ENCODE measurements at regions not wholly inside any gene's neighbourhood (a gene's known extent, or its start where the extent isn't known, plus 50 kb on each side); places are given as distances from the start of the nearest gene placed in this dataset.
A peak's percentile ranks its signal among the peaks of the same experiment; 100 is the strongest.

GRCh38 chr11:79973721-79974617, 533.1 kb upstream of the TENM4 start:
- Histone ChIP-seq H4K91ac (ENCODE audit: low read depth, low read length, poor library complexity) (no peak overlapping the region), H2AFZ (ENCODE audit: low read length) (peak overlapping the region; percentile 75), H3K4me1 (ENCODE audit: control insufficient read depth in 2 of 2, insufficient read depth in 1 of 2, low read depth in 1 of 2, low read length in 2 of 2) (peaks cover 3 to 9% of the 10 kb centered on the region in 2 donors), H2AK5ac (ENCODE audit: low read depth, low read length) (no peak overlapping the region), H2BK5ac (ENCODE audit: low read length) (no peak overlapping the region), H3K9me3 (replicated peaks in 1 of 2; ENCODE audit: control insufficient read depth in 2 of 2, insufficient read depth in 1 of 2, low read depth in 1 of 2, low read length in 2 of 2) (no peaks in the 10 kb centered on the region), H2BK120ac (ENCODE audit: low read depth, low read length) (no peak overlapping the region), H3K14ac (ENCODE audit: low read length) (no peak overlapping the region), H3K23ac (ENCODE audit: low read depth, low read length, poor library complexity) (no peak overlapping the region), H3K9ac (ENCODE audit: low read depth, low read length, poor library complexity) (no peak overlapping the region), H2BK12ac (ENCODE audit: low read length) (no peak overlapping the region), H4K8ac (ENCODE audit: low read depth, low read length) (no peak overlapping the region), H3K27me3 (ENCODE audit: control insufficient read depth in 3 of 3, insufficient read depth in 3 of 3, low read depth in 1 of 3, low read length in 3 of 3) (no peaks in the 10 kb centered on the region), H3K4me2 (ENCODE audit: insufficient read depth, low read length, poor library complexity, severe bottlenecking) (no peak overlapping the region), H3K4me3 (ENCODE audit: low read length in 2 of 2) (no peak overlapping the region), H2BK15ac (ENCODE audit: low read length) (no peak overlapping the region), H3K27ac (replicated peaks; ENCODE audit: low read length) (no peak overlapping the region), H3K4ac (ENCODE audit: low read length) (no peak overlapping the region), H3K79me1 (ENCODE audit: low read depth, low read length) (no peaks in the 10 kb centered on the region), H3K18ac (ENCODE audit: low read length) (no peak overlapping the region), H3K36me3 (replicated peaks in 1 of 2; ENCODE audit: control insufficient read depth in 2 of 2, insufficient read depth in 2 of 2, low read length in 2 of 2) (no peaks in the 10 kb centered on the region)
- no CpG with 5 or more reads among the region's 7 CpGs for WGBS, 2 donors (ENCODE audit: extremely low coverage in 2 of 2, insufficient read length in 2 of 2, insufficient replicate concordance in 1 of 2)
- DNase-seq (ENCODE audit: low spot score), result peak; percentile 31

DNA sequence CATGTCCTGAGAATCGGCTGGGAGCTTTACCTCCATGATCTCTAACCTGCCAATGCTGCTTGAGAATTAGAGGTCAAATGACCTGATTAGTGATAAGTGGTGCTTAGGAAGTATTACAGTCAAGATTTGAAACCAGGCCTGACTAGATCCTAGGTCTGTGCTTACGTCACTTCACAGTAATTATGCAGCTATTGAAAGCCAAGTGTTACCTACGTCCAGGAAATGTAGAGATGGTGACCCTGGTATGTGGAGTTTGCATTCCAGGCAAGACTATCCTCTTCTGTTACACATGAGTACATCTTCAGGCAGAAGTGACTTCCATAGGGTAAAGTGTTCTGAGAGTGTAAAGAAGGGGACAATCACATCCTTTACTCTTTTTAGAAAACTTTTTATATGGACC, 530.4 kb upstream of the TENM4 start:
- peaks cover 0 to 11% (median 0%) of the 10 kb centered on the region in 3 experiments for H3K27me3 ChIP-seq (ENCODE audit: control insufficient read depth in 3 of 3, insufficient read depth in 3 of 3, low read depth in 1 of 3, low read length in 3 of 3)
- H4K91ac ChIP-seq (ENCODE audit: low read depth, low read length, poor library complexity), result no peak overlapping the region
- no peak overlapping the region for H2BK15ac ChIP-seq (ENCODE audit: low read length)
- H3K9me3 ChIP-seq (replicated peaks in 1 of 2; ENCODE audit: control insufficient read depth in 2 of 2, insufficient read depth in 1 of 2, low read depth in 1 of 2, low read length in 2 of 2), result no peaks in the 10 kb centered on the region
- no peak overlapping the region for H3K23ac ChIP-seq (ENCODE audit: low read depth, low read length, poor library complexity)
- no peak overlapping the region for H3K4me2 ChIP-seq (ENCODE audit: insufficient read depth, low read length, poor library complexity, severe bottlenecking)
- no peak overlapping the region for H4K8ac ChIP-seq (ENCODE audit: low read depth, low read length)
- no peak overlapping the region for H3K9ac ChIP-seq (ENCODE audit: low read depth, low read length, poor library complexity)
- H3K36me3 ChIP-seq (replicated peaks in 1 of 2; ENCODE audit: control insufficient read depth in 2 of 2, insufficient read depth in 2 of 2, low read length in 2 of 2), result no peaks in the 10 kb centered on the region
- no peak overlapping the region for H3K14ac ChIP-seq (ENCODE audit: low read length)
- H2AK5ac ChIP-seq (ENCODE audit: low read depth, low read length), result no peak overlapping the region
- H2BK12ac ChIP-seq (ENCODE audit: low read length), result no peak overlapping the region
- H2BK120ac ChIP-seq (ENCODE audit: low read depth, low read length), result no peak overlapping the region
- H3K27ac ChIP-seq (replicated peaks; ENCODE audit: low read length), result no peak overlapping the region
- H3K18ac ChIP-seq (ENCODE audit: low read length), result no peak overlapping the region
- whole genome bisulfite sequencing, 2 donors (ENCODE audit: extremely low coverage in 2 of 2, insufficient read length in 2 of 2, insufficient replicate concordance in 1 of 2), result no CpG with 5 or more reads among the region's 3 CpGs
- H3K4me1 ChIP-seq (ENCODE audit: control insufficient read depth in 2 of 2, insufficient read depth in 1 of 2, low read depth in 1 of 2, low read length in 2 of 2), result peaks cover 3 to 10% of the 10 kb centered on the region in 2 donors
- no peak overlapping the region for H3K4me3 ChIP-seq (ENCODE audit: low read length in 2 of 2)
- H2BK5ac ChIP-seq (ENCODE audit: low read length), result no peak overlapping the region
- no peak overlapping the region for H2AFZ ChIP-seq (ENCODE audit: low read length)
- H3K4ac ChIP-seq (ENCODE audit: low read length), result no peak overlapping the region
- no peak for DNase-seq (ENCODE audit: low spot score)
- H3K79me1 ChIP-seq (ENCODE audit: low read depth, low read length), result no peaks in the 10 kb centered on the region

GRCh38 chr11:79966592-79966991, 525.8 kb upstream of the TENM4 start:
- H3K27me3 ChIP-seq (ENCODE audit: control insufficient read depth in 3 of 3, insufficient read depth in 3 of 3, low read depth in 1 of 3, low read length in 3 of 3), result peaks cover 0 to 18% (median 0%) of the 10 kb centered on the region in 3 experiments
- no peak overlapping the region for H3K23ac ChIP-seq (ENCODE audit: low read depth, low read length, poor library complexity)
- H2BK15ac ChIP-seq (ENCODE audit: low read length), result no peak overlapping the region
- H4K91ac ChIP-seq (ENCODE audit: low read depth, low read length, poor library complexity), result no peak overlapping the region
- no peaks in the 10 kb centered on the region for H3K79me1 ChIP-seq (ENCODE audit: low read depth, low read length)
- DNase-seq (ENCODE audit: low spot score), result no peak
- no peak overlapping the region for H4K8ac ChIP-seq (ENCODE audit: low read depth, low read length)
- H2AK5ac ChIP-seq (ENCODE audit: low read depth, low read length), result no peak overlapping the region
- H3K4me2 ChIP-seq (ENCODE audit: insufficient read depth, low read length, poor library complexity, severe bottlenecking), result no peak overlapping the region
- H2BK12ac ChIP-seq (ENCODE audit: low read length), result no peak overlapping the region
- H3K36me3 ChIP-seq (replicated peaks in 1 of 2; ENCODE audit: control insufficient read depth in 2 of 2, insufficient read depth in 2 of 2, low read length in 2 of 2), result no peaks in the 10 kb centered on the region
- H2BK5ac ChIP-seq (ENCODE audit: low read length), result no peak overlapping the region
- peak overlapping the region; percentile 15 for H3K18ac ChIP-seq (ENCODE audit: low read length)
- no peak overlapping the region for H3K9ac ChIP-seq (ENCODE audit: low read depth, low read length, poor library complexity)
- H3K4me3 ChIP-seq (ENCODE audit: low read length in 2 of 2), result no peak overlapping the region
- H3K9me3 ChIP-seq (replicated peaks in 1 of 2; ENCODE audit: control insufficient read depth in 2 of 2, insufficient read depth in 1 of 2, low read depth in 1 of 2, low read length in 2 of 2), result no peaks in the 10 kb centered on the region
- peaks cover 8 to 16% of the 10 kb centered on the region in 2 donors for H3K4me1 ChIP-seq (ENCODE audit: control insufficient read depth in 2 of 2, insufficient read depth in 1 of 2, low read depth in 1 of 2, low read length in 2 of 2)
- no CpG with 5 or more reads among the region's 1 CpG for WGBS, 2 donors (ENCODE audit: extremely low coverage in 2 of 2, insufficient read length in 2 of 2, insufficient replicate concordance in 1 of 2)
- no peak overlapping the region for H3K14ac ChIP-seq (ENCODE audit: low read length)
- H2BK120ac ChIP-seq (ENCODE audit: low read depth, low read length), result no peak overlapping the region
- H3K27ac ChIP-seq (replicated peaks; ENCODE audit: low read length), result no peak overlapping the region
- H3K4ac ChIP-seq (ENCODE audit: low read length), result no peak overlapping the region
- H2AFZ ChIP-seq (ENCODE audit: low read length), result no peak overlapping the region

DNA sequence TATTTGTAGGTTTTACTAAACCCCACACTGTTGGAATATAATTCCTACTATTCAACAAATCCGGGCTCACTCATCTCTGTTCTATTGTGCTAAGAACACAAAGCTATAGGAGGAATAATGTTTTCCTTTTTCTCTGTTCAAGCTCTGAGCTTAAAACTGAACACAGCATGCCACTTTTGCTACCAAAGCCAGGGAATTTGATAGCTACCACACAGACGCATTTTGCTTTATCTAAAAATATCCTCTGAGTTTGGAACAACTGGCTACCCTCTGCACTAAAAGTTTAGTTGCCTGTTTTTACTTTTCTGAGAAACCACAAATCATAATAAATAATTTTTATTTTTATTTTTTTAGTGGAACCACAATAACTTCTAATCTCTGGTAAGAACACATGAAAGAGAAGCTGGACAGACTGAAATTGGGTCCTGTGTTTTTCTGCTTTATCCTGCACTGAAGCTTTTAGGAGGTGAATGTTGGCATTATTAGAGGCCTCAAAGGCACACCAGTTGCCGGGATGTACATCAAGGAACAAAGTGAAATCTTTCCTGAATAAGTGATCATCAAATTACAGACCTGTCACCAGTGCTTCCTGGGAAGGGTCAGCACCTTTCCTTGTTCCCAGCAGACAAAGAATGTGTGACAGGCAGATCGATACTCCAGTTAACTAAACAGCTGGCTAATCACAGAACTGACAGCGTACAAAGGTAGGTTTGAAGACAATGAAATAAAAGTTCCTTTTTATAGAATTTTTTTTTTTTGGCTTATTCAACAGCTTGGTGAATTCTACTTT, 523.2 kb upstream of the TENM4 start:
- Histone ChIP-seq H3K4ac (ENCODE audit: low read length) (no peak overlapping the region), H3K27ac (replicated peaks; ENCODE audit: low read length) (peak overlapping the region; percentile 87), H4K8ac (ENCODE audit: low read depth, low read length) (no peak overlapping the region), H3K9ac (ENCODE audit: low read depth, low read length, poor library complexity) (no peak overlapping the region), H3K4me1 (ENCODE audit: control insufficient read depth in 2 of 2, insufficient read depth in 1 of 2, low read depth in 1 of 2, low read length in 2 of 2) (peaks cover 8 to 16% of the 10 kb centered on the region in 2 donors), H3K18ac (ENCODE audit: low read length) (no peak overlapping the region), H2BK12ac (ENCODE audit: low read length) (no peak overlapping the region), H2BK15ac (ENCODE audit: low read length) (no peak overlapping the region), H4K91ac (ENCODE audit: low read depth, low read length, poor library complexity) (no peak overlapping the region), H2BK120ac (ENCODE audit: low read depth, low read length) (no peak overlapping the region), H3K9me3 (replicated peaks in 1 of 2; ENCODE audit: control insufficient read depth in 2 of 2, insufficient read depth in 1 of 2, low read depth in 1 of 2, low read length in 2 of 2) (peaks cover 3 to 9% of the 10 kb centered on the region in 2 donors), H3K36me3 (replicated peaks in 1 of 2; ENCODE audit: control insufficient read depth in 2 of 2, insufficient read depth in 2 of 2, low read length in 2 of 2) (no peaks in the 10 kb centered on the region), H3K4me2 (ENCODE audit: insufficient read depth, low read length, poor library complexity, severe bottlenecking) (no peak overlapping the region), H3K27me3 (ENCODE audit: control insufficient read depth in 3 of 3, insufficient read depth in 3 of 3, low read depth in 1 of 3, low read length in 3 of 3) (peaks cover 0 to 18% (median 0%) of the 10 kb centered on the region in 3 experiments), H3K4me3 (ENCODE audit: low read length in 2 of 2) (no peak overlapping the region), H2AK5ac (ENCODE audit: low read depth, low read length) (no peak overlapping the region), H3K14ac (ENCODE audit: low read length) (no peak overlapping the region), H2BK5ac (ENCODE audit: low read length) (no peak overlapping the region), H3K79me1 (ENCODE audit: low read depth, low read length) (no peaks in the 10 kb centered on the region), H2AFZ (ENCODE audit: low read length) (no peak overlapping the region), H3K23ac (ENCODE audit: low read depth, low read length, poor library complexity) (no peak overlapping the region)
- peak; percentile 47 for DNase-seq (ENCODE audit: low spot score)
- WGBS, 2 donors (ENCODE audit: extremely low coverage in 2 of 2, insufficient read length in 2 of 2, insufficient replicate concordance in 1 of 2), result no CpG with 5 or more reads among the region's 5 CpGs
